GM23338 (cell line): ENCODE measurements at regions not wholly inside any gene's neighbourhood (a gene's known extent, or its start where the extent isn't known, plus 50 kb on each side); places are given as distances from the start of the nearest gene placed in this dataset.
"Not testable (repeated sequence)": the region's sequence is repeated elsewhere in the genome, so short reads cannot be mapped to it uniquely, and the experiment has no call there.

Experiments
- ATAC-seq: fragments of 200-7000 bp; cut with Tn5 transposase; 3 replicates; pipeline ENCODE4 v1.9.1; 2020
- DNase-seq: peaks from one replicate; pipeline ENCODE4 v3.0.0-alpha.2; 2015; ENCODE audit warnings: low spot score
- H2AFZ ChIP-seq: fragments of 200-600 bp; sonication (generic); 2 replicates; pipeline ENCODE4 v1.8.0; 2016; ENCODE audit warnings: antibody characterized with exemption, mild to moderate bottlenecking, moderate library complexity
- H3F3A ChIP-seq: fragments of 200-600 bp; sonication (generic); replicated peaks from 2 replicates; pipeline ENCODE4 v1.8.0; 2017; ENCODE audit warnings: antibody characterized with exemption, mixed run types, low read depth
- H3K27ac ChIP-seq: fragments of 200-600 bp; sonication (generic); 2 replicates; pipeline ENCODE4 v1.6.1; 2016; ENCODE audit warnings: low read depth
- H3K27me3 ChIP-seq: fragments of 200-600 bp; sonication (generic); 2 replicates; pipeline ENCODE4 v1.8.0; 2016; ENCODE audit warnings: mild to moderate bottlenecking, mixed run types, moderate library complexity; ENCODE audit not compliant: insufficient read depth
- H3K36me3 ChIP-seq: fragments of 200-600 bp; sonication (generic); 2 replicates; pipeline ENCODE4 v1.8.0; 2016; ENCODE audit warnings: mild to moderate bottlenecking; ENCODE audit not compliant: insufficient read depth
- H3K4me1 ChIP-seq: fragments of 200-600 bp; sonication (generic); 2 replicates; pipeline ENCODE4 v1.8.0; 2016; ENCODE audit warnings: mild to moderate bottlenecking, moderate library complexity; ENCODE audit not compliant: insufficient read depth
- H3K4me2 ChIP-seq: fragments of 200-600 bp; sonication (generic); 2 replicates; pipeline ENCODE4 v1.7.1; 2017; ENCODE audit warnings: mixed run types
- H3K4me3 ChIP-seq: fragments of 200-600 bp; sonication (generic); 2 replicates; pipeline ENCODE4 v1.6.1; 2016; ENCODE audit warnings: mixed run types
- H3K79me2 ChIP-seq: fragments of 200-600 bp; sonication (generic); replicated peaks from 2 replicates; pipeline ENCODE4 v1.8.0; 2017; ENCODE audit warnings: mild to moderate bottlenecking; ENCODE audit not compliant: insufficient read depth
- H3K9me2 ChIP-seq: fragments of 200-600 bp; sonication (generic); 2 replicates; pipeline ENCODE4 v1.8.0; 2017; ENCODE audit not compliant: insufficient read depth
- H4K20me1 ChIP-seq: fragments of 200-600 bp; sonication (generic); replicated peaks from 2 replicates; pipeline ENCODE4 v1.8.0; 2017; ENCODE audit warnings: mild to moderate bottlenecking; ENCODE audit not compliant: insufficient read depth
- H3K27ac Mint-ChIP-seq: 2 replicates; pipeline ENCODE4 v1.8.0; 2020; ENCODE audit warnings: inconsistent platforms, mild to moderate bottlenecking, moderate library complexity, mixed read lengths
- H3K27me3 Mint-ChIP-seq: 3 replicates; pipeline ENCODE4 v1.8.0; 2022; ENCODE audit warnings: low read depth, mild to moderate bottlenecking, moderate library complexity, mixed read lengths, inconsistent platforms; ENCODE audit not compliant: insufficient read depth, poor library complexity
- H3K36me3 Mint-ChIP-seq: 3 replicates; pipeline ENCODE4 v1.8.0; 2021; ENCODE audit warnings: low read depth, mild to moderate bottlenecking, inconsistent platforms, moderate library complexity, mixed read lengths
- H3K4me1 Mint-ChIP-seq: 3 replicates; pipeline ENCODE4 v1.8.0; 2020; ENCODE audit warnings: mild to moderate bottlenecking, inconsistent platforms, mixed read lengths
- H3K4me3 Mint-ChIP-seq: 3 replicates; pipeline ENCODE4 v1.8.0; 2021; ENCODE audit warnings: moderate library complexity, mild to moderate bottlenecking, inconsistent platforms, mixed read lengths
- H3K9me3 Mint-ChIP-seq: 3 replicates; pipeline ENCODE4 v1.8.0; 2020; ENCODE audit warnings: moderate library complexity, mild to moderate bottlenecking, inconsistent platforms, mixed read lengths
- CREB1 ChIP-seq: fragments of 250-450 bp; sonication (Bioruptor Pico); IDR thresholded peaks from 2 replicates; pipeline ENCODE4 v1.5.0; 2020; ENCODE audit warnings: low read depth, mild to moderate bottlenecking, moderate library complexity
- ETS1 ChIP-seq: IDR thresholded peaks from 2 replicates; pipeline ENCODE4 v1.6.1; 2016; ENCODE audit warnings: antibody characterized with exemption
- EZH2phosphoT487 ChIP-seq: fragments of 200-600 bp; sonication (generic); IDR thresholded peaks from one replicate; pipeline ENCODE4 v1.8.1; 2018; ENCODE audit warnings: antibody characterized with exemption; ENCODE audit not compliant: unreplicated experiment
- JUNB ChIP-seq: IDR thresholded peaks from one replicate; pipeline ENCODE4 v1.6.1; 2016; ENCODE audit warnings: antibody characterized with exemption; ENCODE audit not compliant: unreplicated experiment
- POLR2AphosphoS5 ChIP-seq: IDR thresholded peaks from 2 replicates; pipeline ENCODE4 v1.6.1; 2016; ENCODE audit warnings: antibody characterized with exemption, low read depth
- STAT1 ChIP-seq: IDR thresholded peaks from one replicate; pipeline ENCODE4 v1.6.1; 2016; ENCODE audit warnings: antibody characterized with exemption; ENCODE audit not compliant: unreplicated experiment
- ZNF114 ChIP-seq: fragments of 250-450 bp; sonication (Bioruptor Pico); IDR thresholded peaks from 2 replicates; pipeline ENCODE4 v1.5.0; 2020; ENCODE audit warnings: mild to moderate bottlenecking, moderate library complexity
- TF ChIP-seq, protein P1 (sequence below): fragments of 250-450 bp; sonication (Bioruptor Pico); IDR thresholded peaks from 2 replicates; pipeline ENCODE4 v1.5.0; 2020; ENCODE audit warnings: mild to moderate bottlenecking, moderate library complexity
- TF ChIP-seq, protein P2 (sequence below): IDR thresholded peaks from one replicate; pipeline ENCODE4 v1.6.1; 2018; ENCODE audit warnings: antibody characterized with exemption; ENCODE audit not compliant: unreplicated experiment

GRCh38 chr4:169933531-169933930 lies 92.7 kb downstream of the MFAP3L start (continued):
- TF ChIP-seq, protein P1, sequence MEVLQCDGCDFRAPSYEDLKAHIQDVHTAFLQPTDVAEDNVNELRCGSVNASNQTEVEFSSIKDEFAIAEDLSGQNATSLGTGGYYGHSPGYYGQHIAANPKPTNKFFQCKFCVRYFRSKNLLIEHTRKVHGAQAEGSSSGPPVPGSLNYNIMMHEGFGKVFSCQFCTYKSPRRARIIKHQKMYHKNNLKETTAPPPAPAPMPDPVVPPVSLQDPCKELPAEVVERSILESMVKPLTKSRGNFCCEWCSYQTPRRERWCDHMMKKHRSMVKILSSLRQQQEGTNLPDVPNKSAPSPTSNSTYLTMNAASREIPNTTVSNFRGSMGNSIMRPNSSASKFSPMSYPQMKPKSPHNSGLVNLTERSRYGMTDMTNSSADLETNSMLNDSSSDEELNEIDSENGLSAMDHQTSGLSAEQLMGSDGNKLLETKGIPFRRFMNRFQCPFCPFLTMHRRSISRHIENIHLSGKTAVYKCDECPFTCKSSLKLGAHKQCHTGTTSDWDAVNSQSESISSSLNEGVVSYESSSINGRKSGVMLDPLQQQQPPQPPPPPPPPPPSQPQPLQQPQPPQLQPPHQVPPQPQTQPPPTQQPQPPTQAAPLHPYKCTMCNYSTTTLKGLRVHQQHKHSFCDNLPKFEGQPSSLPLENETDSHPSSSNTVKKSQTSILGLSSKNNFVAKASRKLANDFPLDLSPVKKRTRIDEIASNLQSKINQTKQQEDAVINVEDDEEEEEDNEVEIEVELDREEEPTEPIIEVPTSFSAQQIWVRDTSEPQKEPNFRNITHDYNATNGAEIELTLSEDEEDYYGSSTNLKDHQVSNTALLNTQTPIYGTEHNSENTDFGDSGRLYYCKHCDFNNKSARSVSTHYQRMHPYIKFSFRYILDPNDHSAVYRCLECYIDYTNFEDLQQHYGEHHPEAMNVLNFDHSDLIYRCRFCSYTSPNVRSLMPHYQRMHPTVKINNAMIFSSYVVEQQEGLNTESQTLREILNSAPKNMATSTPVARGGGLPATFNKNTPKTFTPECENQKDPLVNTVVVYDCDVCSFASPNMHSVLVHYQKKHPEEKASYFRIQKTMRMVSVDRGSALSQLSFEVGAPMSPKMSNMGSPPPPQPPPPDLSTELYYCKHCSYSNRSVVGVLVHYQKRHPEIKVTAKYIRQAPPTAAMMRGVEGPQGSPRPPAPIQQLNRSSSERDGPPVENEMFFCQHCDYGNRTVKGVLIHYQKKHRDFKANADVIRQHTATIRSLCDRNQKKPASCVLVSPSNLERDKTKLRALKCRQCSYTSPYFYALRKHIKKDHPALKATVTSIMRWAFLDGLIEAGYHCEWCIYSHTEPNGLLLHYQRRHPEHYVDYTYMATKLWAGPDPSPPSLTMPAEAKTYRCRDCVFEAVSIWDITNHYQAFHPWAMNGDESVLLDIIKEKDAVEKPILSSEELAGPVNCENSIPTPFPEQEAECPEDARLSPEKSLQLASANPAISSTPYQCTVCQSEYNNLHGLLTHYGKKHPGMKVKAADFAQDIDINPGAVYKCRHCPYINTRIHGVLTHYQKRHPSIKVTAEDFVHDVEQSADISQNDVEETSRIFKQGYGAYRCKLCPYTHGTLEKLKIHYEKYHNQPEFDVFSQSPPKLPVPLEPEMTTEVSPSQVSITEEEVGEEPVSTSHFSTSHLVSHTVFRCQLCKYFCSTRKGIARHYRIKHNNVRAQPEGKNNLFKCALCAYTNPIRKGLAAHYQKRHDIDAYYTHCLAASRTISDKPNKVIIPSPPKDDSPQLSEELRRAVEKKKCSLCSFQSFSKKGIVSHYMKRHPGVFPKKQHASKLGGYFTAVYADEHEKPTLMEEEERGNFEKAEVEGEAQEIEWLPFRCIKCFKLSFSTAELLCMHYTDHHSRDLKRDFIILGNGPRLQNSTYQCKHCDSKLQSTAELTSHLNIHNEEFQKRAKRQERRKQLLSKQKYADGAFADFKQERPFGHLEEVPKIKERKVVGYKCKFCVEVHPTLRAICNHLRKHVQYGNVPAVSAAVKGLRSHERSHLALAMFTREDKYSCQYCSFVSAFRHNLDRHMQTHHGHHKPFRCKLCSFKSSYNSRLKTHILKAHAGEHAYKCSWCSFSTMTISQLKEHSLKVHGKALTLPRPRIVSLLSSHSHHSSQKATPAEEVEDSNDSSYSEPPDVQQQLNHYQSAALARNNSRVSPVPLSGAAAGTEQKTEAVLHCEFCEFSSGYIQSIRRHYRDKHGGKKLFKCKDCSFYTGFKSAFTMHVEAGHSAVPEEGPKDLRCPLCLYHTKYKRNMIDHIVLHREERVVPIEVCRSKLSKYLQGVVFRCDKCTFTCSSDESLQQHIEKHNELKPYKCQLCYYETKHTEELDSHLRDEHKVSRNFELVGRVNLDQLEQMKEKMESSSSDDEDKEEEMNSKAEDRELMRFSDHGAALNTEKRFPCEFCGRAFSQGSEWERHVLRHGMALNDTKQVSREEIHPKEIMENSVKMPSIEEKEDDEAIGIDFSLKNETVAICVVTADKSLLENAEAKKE (CRISPR knock-in tag) = no peak

DNA sequence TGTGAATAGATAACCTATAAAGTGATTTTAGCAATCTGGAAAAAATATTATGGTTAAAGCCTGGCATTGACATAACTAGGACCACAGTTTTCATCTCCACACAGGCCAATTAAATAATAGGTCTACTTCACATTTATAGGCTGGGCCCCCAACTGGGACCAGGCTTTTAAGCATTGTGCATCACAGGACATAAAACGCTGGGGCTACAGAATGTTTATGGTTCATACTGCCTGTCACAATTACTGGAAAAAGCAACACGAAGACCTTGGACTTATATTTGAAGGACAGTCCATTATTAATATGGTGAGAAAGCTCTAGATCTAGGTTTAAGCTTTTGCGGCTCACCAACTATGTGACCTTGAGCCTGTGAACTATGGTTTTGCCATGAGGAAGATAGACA lies 94.2 kb downstream of the MFAP3L start:
- Histone ChIP-seq H3K4me2 (no peak overlapping the region), H3K9me2 (no peaks in the 10 kb centered on the region), H3F3A (no peaks in the 10 kb centered on the region), H3K4me3 (no peak overlapping the region), H3K27me3 (no peaks in the 10 kb centered on the region), H3K4me1 (peaks cover 11% of the 10 kb centered on the region), H3K27ac (no peak overlapping the region), H3K36me3 (no peaks in the 10 kb centered on the region), H3K79me2 (no peaks in the 10 kb centered on the region), H2AFZ (no peak overlapping the region), H4K20me1 (no peaks in the 10 kb centered on the region)
- Mint-ChIP-seq H3K9me3 (no peaks in the 10 kb centered on the region), H3K27ac (no peak overlapping the region), H3K4me3 (no peak overlapping the region), H3K36me3 (no peaks in the 10 kb centered on the region), H3K27me3 (peaks cover 3% of the 10 kb centered on the region), H3K4me1 (peaks cover 16% of the 10 kb centered on the region)
- TF ChIP-seq POLR2AphosphoS5 (no peak), CREB1 (CRISPR knock-in tag) (no peak), ETS1 (no peak), JUNB (no peak), EZH2phosphoT487 (no peak), ZNF114 (CRISPR knock-in tag) (no peak), STAT1 (no peak)
- TF ChIP-seq, protein P2, sequence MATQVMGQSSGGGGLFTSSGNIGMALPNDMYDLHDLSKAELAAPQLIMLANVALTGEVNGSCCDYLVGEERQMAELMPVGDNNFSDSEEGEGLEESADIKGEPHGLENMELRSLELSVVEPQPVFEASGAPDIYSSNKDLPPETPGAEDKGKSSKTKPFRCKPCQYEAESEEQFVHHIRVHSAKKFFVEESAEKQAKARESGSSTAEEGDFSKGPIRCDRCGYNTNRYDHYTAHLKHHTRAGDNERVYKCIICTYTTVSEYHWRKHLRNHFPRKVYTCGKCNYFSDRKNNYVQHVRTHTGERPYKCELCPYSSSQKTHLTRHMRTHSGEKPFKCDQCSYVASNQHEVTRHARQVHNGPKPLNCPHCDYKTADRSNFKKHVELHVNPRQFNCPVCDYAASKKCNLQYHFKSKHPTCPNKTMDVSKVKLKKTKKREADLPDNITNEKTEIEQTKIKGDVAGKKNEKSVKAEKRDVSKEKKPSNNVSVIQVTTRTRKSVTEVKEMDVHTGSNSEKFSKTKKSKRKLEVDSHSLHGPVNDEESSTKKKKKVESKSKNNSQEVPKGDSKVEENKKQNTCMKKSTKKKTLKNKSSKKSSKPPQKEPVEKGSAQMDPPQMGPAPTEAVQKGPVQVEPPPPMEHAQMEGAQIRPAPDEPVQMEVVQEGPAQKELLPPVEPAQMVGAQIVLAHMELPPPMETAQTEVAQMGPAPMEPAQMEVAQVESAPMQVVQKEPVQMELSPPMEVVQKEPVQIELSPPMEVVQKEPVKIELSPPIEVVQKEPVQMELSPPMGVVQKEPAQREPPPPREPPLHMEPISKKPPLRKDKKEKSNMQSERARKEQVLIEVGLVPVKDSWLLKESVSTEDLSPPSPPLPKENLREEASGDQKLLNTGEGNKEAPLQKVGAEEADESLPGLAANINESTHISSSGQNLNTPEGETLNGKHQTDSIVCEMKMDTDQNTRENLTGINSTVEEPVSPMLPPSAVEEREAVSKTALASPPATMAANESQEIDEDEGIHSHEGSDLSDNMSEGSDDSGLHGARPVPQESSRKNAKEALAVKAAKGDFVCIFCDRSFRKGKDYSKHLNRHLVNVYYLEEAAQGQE = no peak
- ATAC-seq (no peak), DNase-seq (no peak)

DNA sequence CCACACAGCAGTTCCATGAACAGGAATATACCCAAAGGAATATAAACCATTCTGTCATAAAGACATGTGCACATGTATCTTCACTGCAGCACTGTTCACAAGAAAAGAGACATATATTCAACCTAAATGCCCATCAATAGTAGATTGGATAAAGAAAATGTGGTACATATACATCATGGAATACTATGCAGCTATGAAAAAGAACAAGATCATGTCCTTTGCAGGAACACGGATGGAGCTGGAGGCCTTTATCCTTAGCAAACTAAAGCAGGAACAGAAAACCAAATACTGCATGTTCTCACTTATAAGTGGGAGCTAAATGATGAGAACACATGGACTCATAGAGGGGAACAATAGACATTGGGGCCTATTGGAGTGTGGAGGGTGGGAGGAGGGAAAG lies 95.4 kb downstream of the MFAP3L start:
- H3K36me3 Mint-ChIP-seq, H3K36me3 ChIP-seq, H3K4me2 ChIP-seq, H3K4me3 ChIP-seq, H3K9me2 ChIP-seq, H3K27ac Mint-ChIP-seq, ATAC-seq, H3K27ac ChIP-seq, H3F3A ChIP-seq, H3K9me3 Mint-ChIP-seq, H4K20me1 ChIP-seq, H3K79me2 ChIP-seq, DNase-seq, H3K27me3 ChIP-seq, H2AFZ ChIP-seq, H3K27me3 Mint-ChIP-seq, H3K4me3 Mint-ChIP-seq: not testable (repeated sequence)
- H3K4me1 Mint-ChIP-seq = peaks cover 16% of the 10 kb centered on the region
- H3K4me1 ChIP-seq = peaks cover 11% of the 10 kb centered on the region
